HEK293T (cell line): ENCODE measurements at regions not wholly inside any gene's neighbourhood (a gene's known extent, or its start where the extent isn't known, plus 50 kb on each side); places are given as distances from the start of the nearest gene placed in this dataset.

ENCODE experiments used
- CTCF ChIA-PET: fragments of 350-600 bp; formaldehyde crosslinking; extraction: SDS; loops from one replicate; lab custom pipeline; 2021; ENCODE audit warnings: antibody characterized with exemption, inconsistent platforms; lab: Yijun Ruan, JAX
- POLR2A ChIA-PET: fragments of 350-600 bp; formaldehyde crosslinking; extraction: SDS; loops from one replicate; lab custom pipeline; 2020; ENCODE audit warnings: antibody characterized with exemption, inconsistent platforms; lab: Yijun Ruan, JAX
- DNase-seq: peaks from one replicate; pipeline ENCODE4 v3.0.0; 2012; ENCODE audit warnings: mixed read lengths; ENCODE audit errors: extremely low spot score
- ARNT ChIP-seq: fragments of 450-650 bp; IDR thresholded peaks from 2 replicates; pipeline ENCODE4 v1.6.1; 2017; ENCODE audit warnings: mild to moderate bottlenecking
- BHLHE40 ChIP-seq: fragments of 450-650 bp; IDR thresholded peaks from 2 replicates; pipeline ENCODE4 v1.6.1; 2016; ENCODE audit warnings: mild to moderate bottlenecking, moderate library complexity, borderline replicate concordance
- CTBP1 ChIP-seq: fragments of 450-650 bp; IDR thresholded peaks from 2 replicates; pipeline ENCODE4 v1.6.1; 2016; ENCODE audit warnings: borderline replicate concordance
- ELF4 ChIP-seq: fragments of 450-650 bp; IDR thresholded peaks from 2 replicates; pipeline ENCODE4 v1.6.1; 2017; ENCODE audit warnings: antibody characterized with exemption
- FOXA1 ChIP-seq: fragments of 450-650 bp; IDR thresholded peaks from 2 replicates; pipeline ENCODE4 v1.6.1; 2016; ENCODE audit warnings: mild to moderate bottlenecking
- FOXK2 ChIP-seq: fragments of 450-650 bp; IDR thresholded peaks from 2 replicates; pipeline ENCODE4 v1.6.1; 2016; ENCODE audit warnings: mild to moderate bottlenecking
- FOXM1 ChIP-seq: fragments of 450-650 bp; IDR thresholded peaks from 2 replicates; pipeline ENCODE4 v1.6.1; 2017; ENCODE audit warnings: mild to moderate bottlenecking, borderline replicate concordance
- HDGF ChIP-seq: fragments of 450-650 bp; IDR thresholded peaks from 2 replicates; pipeline ENCODE4 v1.6.1; 2017; ENCODE audit warnings: antibody characterized with exemption, borderline replicate concordance
- L3MBTL2 ChIP-seq: fragments of 450-650 bp; conservative IDR thresholded peaks from 2 replicates; pipeline ENCODE4 v1.6.1; 2016; ENCODE audit warnings: mild to moderate bottlenecking
- LEF1 ChIP-seq: fragments of 450-650 bp; IDR thresholded peaks from 2 replicates; pipeline ENCODE4 v1.6.1; 2017; ENCODE audit warnings: mild to moderate bottlenecking, borderline replicate concordance
- NFRKB ChIP-seq: fragments of 450-650 bp; IDR thresholded peaks from 2 replicates; pipeline ENCODE4 v1.6.1; 2016; ENCODE audit warnings: mild to moderate bottlenecking, moderate library complexity
- PKNOX1 ChIP-seq: fragments of 450-650 bp; IDR thresholded peaks from 2 replicates; pipeline ENCODE4 v1.6.1; 2016
- SP1 ChIP-seq: fragments of 450-650 bp; IDR thresholded peaks from 2 replicates; pipeline ENCODE4 v1.6.1; 2017
- SUZ12 ChIP-seq: fragments of 450-650 bp; IDR thresholded peaks from 2 replicates; pipeline ENCODE4 v1.6.1; 2016; ENCODE audit warnings: mild to moderate bottlenecking
- TARDBP ChIP-seq: fragments of 450-650 bp; IDR thresholded peaks from 2 replicates; pipeline ENCODE4 v1.6.1; 2016
- ZNF384 ChIP-seq: fragments of 450-650 bp; IDR thresholded peaks from 2 replicates; pipeline ENCODE4 v1.6.1; 2016

GRCh38 chr1:57881639-57882038, 457.8 kb upstream of the DAB1 start:
- no peak for DNase-seq

GRCh38 chr1:57879700-57880099, 455.8 kb upstream of the DAB1 start:
- TF ChIP-seq LEF1 (no peak), FOXK2 (no peak), ZNF384 (no peak), CTBP1 (no peak), FOXM1 (no peak), L3MBTL2 (no peak), FOXA1 (no peak), NFRKB (no peak), TARDBP (no peak), SP1 (no peak), BHLHE40 (no peak)
- DNase-seq = no peak
- POLR2A ChIA-PET = no interaction called here
- CTCF ChIA-PET = no interaction called here

More at GRCh38 chr1:57881639-57882038, 457.8 kb upstream of the DAB1 start:
- ChIA-PET CTCF (no interaction called here), POLR2A (no interaction called here)
- TF ChIP-seq ELF4 = no peak
- TF ChIP-seq FOXA1 = no peak
- TF ChIP-seq SUZ12 = no peak
- TF ChIP-seq SP1 = no peak
- TF ChIP-seq CTBP1 = no peak

- POLR2A ChIA-PET = no interaction called here
- CTCF ChIA-PET = no interaction called here
- TF ChIP-seq FOXK2 = no peak
- no peak for TF ChIP-seq HDGF
- no peak for TF ChIP-seq ARNT
- TF ChIP-seq CTBP1 = no peak
- TF ChIP-seq BHLHE40 = no peak
- no peak for DNase-seq
Observed at GRCh38 chr1:57874418-57874877, 450.6 kb upstream of the DAB1 start.

- CTCF ChIA-PET = no interaction called here
- no peak for DNase-seq
- TF ChIP-seq FOXK2 = no peak
- TF ChIP-seq NFRKB = no peak
- TF ChIP-seq TARDBP = no peak
- no peak for TF ChIP-seq CTBP1
- POLR2A ChIA-PET = interaction anchor here (1.2 kb wide), 1 partner anchor 18 kb away, joined by 3 read pairs; no protein-coding TSS in a partner anchor
Observed at GRCh38 chr1:57872913-57873312, 449.1 kb upstream of the DAB1 start.

GRCh38 chr1:57868908-57869307, 445.0 kb upstream of the DAB1 start:
- no peak for DNase-seq
- CTCF ChIA-PET = no interaction called here
- POLR2A ChIA-PET = no interaction called here
- TF ChIP-seq HDGF (no peak), SUZ12 (no peak), L3MBTL2 (no peak), CTBP1 (no peak), TARDBP (no peak), NFRKB (no peak), BHLHE40 (no peak), ELF4 (no peak), SP1 (no peak), PKNOX1 (no peak), FOXK2 (no peak), FOXA1 (no peak), FOXM1 (no peak), LEF1 (no peak), ZNF384 (no peak), ARNT (no peak)

GRCh38 chr1:57868239-57868638, 444.4 kb upstream of the DAB1 start:
- no peak for TF ChIP-seq L3MBTL2
- TF ChIP-seq ELF4 = no peak
- no peak for TF ChIP-seq TARDBP
- TF ChIP-seq PKNOX1 = no peak
- TF ChIP-seq FOXM1 = no peak
- no peak for TF ChIP-seq FOXA1
- no peak for TF ChIP-seq ARNT
- TF ChIP-seq ZNF384 = no peak
- TF ChIP-seq HDGF = no peak
- TF ChIP-seq SP1 = no peak
- TF ChIP-seq CTBP1 = no peak
- no peak for TF ChIP-seq FOXK2
- TF ChIP-seq SUZ12 = no peak
- TF ChIP-seq NFRKB = no peak
- POLR2A ChIA-PET = no interaction called here
- DNase-seq = no peak
- CTCF ChIA-PET = no interaction called here

GRCh38 chr1:57866998-57867397, 443.1 kb upstream of the DAB1 start:
- POLR2A ChIA-PET = no interaction called here
- no peak for DNase-seq

More at GRCh38 chr1:57866998-57867397, 443.1 kb upstream of the DAB1 start:
- TF ChIP-seq LEF1 (no peak), BHLHE40 (no peak), FOXK2 (no peak), PKNOX1 (no peak), NFRKB (no peak), HDGF (no peak), ZNF384 (no peak), FOXA1 (no peak), SP1 (no peak), FOXM1 (no peak), SUZ12 (no peak), ARNT (no peak), CTBP1 (no peak), ELF4 (no peak), TARDBP (no peak), L3MBTL2 (no peak)
- CTCF ChIA-PET = interaction anchor here (0.6 kb wide), 1 partner anchor 122 kb away, joined by 4 read pairs; no protein-coding TSS in a partner anchor
